ENCODE measurements at regions not wholly inside any gene's neighbourhood (a gene's known extent, or its start where the extent isn't known, plus 50 kb on each side); places are given as distances from the start of the nearest gene placed in this dataset.

- TF ChIP-seq HIVEP1 (CRISPR knock-in tag; IDR thresholded peaks at IDR 0.05) (no peak), CTCF (IDR thresholded peaks at IDR 0.05 in 2 of 3, conservative IDR thresholded peaks at IDR 0.05 in 1 of 3; ENCODE audit: insufficient read depth in 2 of 3, low read depth in 1 of 3, low read length in 3 of 3) (no peak), ZC3H11A (IDR thresholded peaks at IDR 0.05; ENCODE audit: low read depth, low read length) (no peak), TBL1XR1 (IDR thresholded peaks at IDR 0.05; ENCODE audit: low read length in 2 of 2) (no peak), KLF13 (tag; IDR thresholded peaks at IDR 0.05; ENCODE audit: borderline replicate concordance, low read depth) (no peak), POLR2A (conservative IDR thresholded peaks at IDR 0.05) (no peak), ZNF518B (CRISPR knock-in tag; IDR thresholded peaks at IDR 0.05) (no peak), FOXP4 (CRISPR knock-in tag; IDR thresholded peaks at IDR 0.05; ENCODE audit: borderline replicate concordance) (no peak), CHD1 (IDR thresholded peaks at IDR 0.05; ENCODE audit: low read length) (no peak), SP1 (CRISPR knock-in tag; IDR thresholded peaks at IDR 0.05) (no peak)
- TF ChIP-seq, protein P1, sequence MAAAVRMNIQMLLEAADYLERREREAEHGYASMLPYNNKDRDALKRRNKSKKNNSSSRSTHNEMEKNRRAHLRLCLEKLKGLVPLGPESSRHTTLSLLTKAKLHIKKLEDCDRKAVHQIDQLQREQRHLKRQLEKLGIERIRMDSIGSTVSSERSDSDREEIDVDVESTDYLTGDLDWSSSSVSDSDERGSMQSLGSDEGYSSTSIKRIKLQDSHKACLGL (CRISPR knock-in tag; IDR thresholded peaks at IDR 0.05; ENCODE audit: borderline replicate concordance, poor library complexity, severe bottlenecking): no peak
- TF ChIP-seq, protein P2, sequence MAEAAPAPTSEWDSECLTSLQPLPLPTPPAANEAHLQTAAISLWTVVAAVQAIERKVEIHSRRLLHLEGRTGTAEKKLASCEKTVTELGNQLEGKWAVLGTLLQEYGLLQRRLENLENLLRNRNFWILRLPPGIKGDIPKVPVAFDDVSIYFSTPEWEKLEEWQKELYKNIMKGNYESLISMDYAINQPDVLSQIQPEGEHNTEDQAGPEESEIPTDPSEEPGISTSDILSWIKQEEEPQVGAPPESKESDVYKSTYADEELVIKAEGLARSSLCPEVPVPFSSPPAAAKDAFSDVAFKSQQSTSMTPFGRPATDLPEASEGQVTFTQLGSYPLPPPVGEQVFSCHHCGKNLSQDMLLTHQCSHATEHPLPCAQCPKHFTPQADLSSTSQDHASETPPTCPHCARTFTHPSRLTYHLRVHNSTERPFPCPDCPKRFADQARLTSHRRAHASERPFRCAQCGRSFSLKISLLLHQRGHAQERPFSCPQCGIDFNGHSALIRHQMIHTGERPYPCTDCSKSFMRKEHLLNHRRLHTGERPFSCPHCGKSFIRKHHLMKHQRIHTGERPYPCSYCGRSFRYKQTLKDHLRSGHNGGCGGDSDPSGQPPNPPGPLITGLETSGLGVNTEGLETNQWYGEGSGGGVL (CRISPR knock-in tag; IDR thresholded peaks at IDR 0.05): no peak
Measured at GRCh38 chr6:4009486-4009885, 69.5 kb downstream of the FAM217A start.
